Ishikawa (cell line): ENCODE measurements at regions not wholly inside any gene's neighbourhood (a gene's known extent, or its start where the extent isn't known, plus 50 kb on each side); places are given as distances from the start of the nearest gene placed in this dataset.

Source experiments
- CEBPB ChIP-seq: IDR thresholded peaks from 2 replicates; pipeline ENCODE4 v1.6.1; 2012
- CREB1 ChIP-seq: IDR thresholded peaks from 2 replicates; pipeline ENCODE4 v1.6.1; 2012; ENCODE audit warnings: low read depth
- EGR1 ChIP-seq: IDR thresholded peaks from 2 replicates; pipeline ENCODE4 v1.6.1; 2012
- EP300 ChIP-seq: IDR thresholded peaks from 2 replicates; pipeline ENCODE4 v1.6.1; 2012; ENCODE audit warnings: borderline replicate concordance
- FOXM1 ChIP-seq: IDR thresholded peaks from 2 replicates; pipeline ENCODE4 v1.6.1; 2012; ENCODE audit warnings: low read depth, borderline replicate concordance
- NFIC ChIP-seq: IDR thresholded peaks from 2 replicates; pipeline ENCODE4 v1.6.1; 2012
- RAD21 ChIP-seq: IDR thresholded peaks from 2 replicates; pipeline ENCODE4 v1.6.1; 2012; ENCODE audit warnings: low read depth
- TAF1 ChIP-seq: IDR thresholded peaks from 2 replicates; pipeline ENCODE4 v1.6.1; 2012; ENCODE audit warnings: low read depth, mild to moderate bottlenecking
- TCF12 ChIP-seq: IDR thresholded peaks from 2 replicates; pipeline ENCODE4 v1.6.1; 2012; ENCODE audit warnings: low read depth
- TEAD4 ChIP-seq: IDR thresholded peaks from 2 replicates; pipeline ENCODE4 v1.6.1; 2012
- YY1 ChIP-seq: IDR thresholded peaks from 2 replicates; pipeline ENCODE4 v1.6.1; 2012; ENCODE audit warnings: low read depth
- ZBTB7A ChIP-seq: IDR thresholded peaks from 2 replicates; pipeline ENCODE4 v1.6.1; 2012; ENCODE audit warnings: low read depth
- TF ChIP-seq, protein P1 (sequence below): IDR thresholded peaks from 2 replicates; pipeline ENCODE4 v1.6.1; 2012
- TF ChIP-seq, protein P2 (sequence below): IDR thresholded peaks from 2 replicates; pipeline ENCODE4 v1.6.1; 2012; ENCODE audit warnings: low read depth, mild to moderate bottlenecking
- TF ChIP-seq, protein P3 (sequence below): IDR thresholded peaks from 2 replicates; pipeline ENCODE4 v1.6.1; 2012

- TF ChIP-seq ZBTB7A: no peak
- no peak for TF ChIP-seq FOXM1
- no peak for TF ChIP-seq CREB1
- no peak for TF ChIP-seq RAD21
- no peak for TF ChIP-seq NFIC
- TF ChIP-seq CEBPB: no peak
- no peak for TF ChIP-seq TAF1
- TF ChIP-seq EGR1: no peak
These were observed 114.8 kb upstream of the MIR17HG start for GRCh38 chr13:91232716-91233115.

DNA sequence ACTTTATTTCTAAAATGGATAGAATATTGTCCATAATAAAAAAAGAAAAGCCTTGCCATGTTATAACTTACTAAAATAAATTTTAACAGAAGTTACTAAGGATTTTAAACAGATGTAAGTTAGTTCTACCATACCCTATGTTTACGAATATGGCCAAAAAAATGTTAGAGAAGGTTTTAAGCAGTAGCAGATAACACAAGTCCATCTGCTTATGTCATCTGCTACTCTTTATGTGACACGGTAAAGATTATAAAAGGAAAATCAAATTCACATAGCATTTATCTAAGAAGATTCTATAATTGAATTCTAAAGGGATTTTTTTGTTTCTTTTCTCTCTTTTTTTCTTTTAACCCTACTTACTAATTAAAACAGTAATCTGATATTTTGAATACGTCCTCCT is 114.2 kb upstream of the MIR17HG start:
- TF ChIP-seq CEBPB (no peak), EGR1 (no peak), ZBTB7A (no peak), TEAD4 (no peak), TAF1 (no peak), CREB1 (no peak), RAD21 (no peak), EP300 (no peak), NFIC (no peak), YY1 (no peak), FOXM1 (no peak), TCF12 (no peak)
- TF ChIP-seq, protein P1, sequence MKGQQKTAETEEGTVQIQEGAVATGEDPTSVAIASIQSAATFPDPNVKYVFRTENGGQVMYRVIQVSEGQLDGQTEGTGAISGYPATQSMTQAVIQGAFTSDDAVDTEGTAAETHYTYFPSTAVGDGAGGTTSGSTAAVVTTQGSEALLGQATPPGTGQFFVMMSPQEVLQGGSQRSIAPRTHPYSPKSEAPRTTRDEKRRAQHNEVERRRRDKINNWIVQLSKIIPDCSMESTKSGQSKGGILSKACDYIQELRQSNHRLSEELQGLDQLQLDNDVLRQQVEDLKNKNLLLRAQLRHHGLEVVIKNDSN: no peak
- TF ChIP-seq, protein P2, sequence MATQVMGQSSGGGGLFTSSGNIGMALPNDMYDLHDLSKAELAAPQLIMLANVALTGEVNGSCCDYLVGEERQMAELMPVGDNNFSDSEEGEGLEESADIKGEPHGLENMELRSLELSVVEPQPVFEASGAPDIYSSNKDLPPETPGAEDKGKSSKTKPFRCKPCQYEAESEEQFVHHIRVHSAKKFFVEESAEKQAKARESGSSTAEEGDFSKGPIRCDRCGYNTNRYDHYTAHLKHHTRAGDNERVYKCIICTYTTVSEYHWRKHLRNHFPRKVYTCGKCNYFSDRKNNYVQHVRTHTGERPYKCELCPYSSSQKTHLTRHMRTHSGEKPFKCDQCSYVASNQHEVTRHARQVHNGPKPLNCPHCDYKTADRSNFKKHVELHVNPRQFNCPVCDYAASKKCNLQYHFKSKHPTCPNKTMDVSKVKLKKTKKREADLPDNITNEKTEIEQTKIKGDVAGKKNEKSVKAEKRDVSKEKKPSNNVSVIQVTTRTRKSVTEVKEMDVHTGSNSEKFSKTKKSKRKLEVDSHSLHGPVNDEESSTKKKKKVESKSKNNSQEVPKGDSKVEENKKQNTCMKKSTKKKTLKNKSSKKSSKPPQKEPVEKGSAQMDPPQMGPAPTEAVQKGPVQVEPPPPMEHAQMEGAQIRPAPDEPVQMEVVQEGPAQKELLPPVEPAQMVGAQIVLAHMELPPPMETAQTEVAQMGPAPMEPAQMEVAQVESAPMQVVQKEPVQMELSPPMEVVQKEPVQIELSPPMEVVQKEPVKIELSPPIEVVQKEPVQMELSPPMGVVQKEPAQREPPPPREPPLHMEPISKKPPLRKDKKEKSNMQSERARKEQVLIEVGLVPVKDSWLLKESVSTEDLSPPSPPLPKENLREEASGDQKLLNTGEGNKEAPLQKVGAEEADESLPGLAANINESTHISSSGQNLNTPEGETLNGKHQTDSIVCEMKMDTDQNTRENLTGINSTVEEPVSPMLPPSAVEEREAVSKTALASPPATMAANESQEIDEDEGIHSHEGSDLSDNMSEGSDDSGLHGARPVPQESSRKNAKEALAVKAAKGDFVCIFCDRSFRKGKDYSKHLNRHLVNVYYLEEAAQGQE: no peak
- TF ChIP-seq, protein P3, sequence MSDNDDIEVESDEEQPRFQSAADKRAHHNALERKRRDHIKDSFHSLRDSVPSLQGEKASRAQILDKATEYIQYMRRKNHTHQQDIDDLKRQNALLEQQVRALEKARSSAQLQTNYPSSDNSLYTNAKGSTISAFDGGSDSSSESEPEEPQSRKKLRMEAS: no peak

DNA sequence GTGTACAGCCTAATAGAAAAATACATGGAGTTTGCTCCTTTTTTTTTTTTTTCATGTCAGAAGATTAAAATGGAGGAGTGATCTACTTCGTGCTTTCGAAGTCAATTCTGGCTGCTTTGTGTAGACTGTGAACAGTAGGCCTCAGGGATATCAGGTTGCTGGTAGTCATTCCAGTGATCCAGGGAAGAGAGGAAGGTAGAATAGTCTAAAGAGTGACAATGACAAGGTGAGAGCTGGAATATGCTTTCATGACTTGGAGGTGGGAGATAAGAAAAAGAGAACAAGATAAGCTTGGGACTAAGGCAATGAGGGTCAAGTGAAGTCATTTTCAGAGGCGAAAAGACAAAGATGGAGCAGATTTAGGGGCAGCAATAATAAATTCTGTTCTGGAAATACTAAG is 111.3 kb upstream of the MIR17HG start:
- TF ChIP-seq TAF1 (no peak), EP300 (no peak), EGR1 (no peak), CEBPB (no peak), ZBTB7A (no peak)
- TF ChIP-seq, protein P1: no peak

DNA sequence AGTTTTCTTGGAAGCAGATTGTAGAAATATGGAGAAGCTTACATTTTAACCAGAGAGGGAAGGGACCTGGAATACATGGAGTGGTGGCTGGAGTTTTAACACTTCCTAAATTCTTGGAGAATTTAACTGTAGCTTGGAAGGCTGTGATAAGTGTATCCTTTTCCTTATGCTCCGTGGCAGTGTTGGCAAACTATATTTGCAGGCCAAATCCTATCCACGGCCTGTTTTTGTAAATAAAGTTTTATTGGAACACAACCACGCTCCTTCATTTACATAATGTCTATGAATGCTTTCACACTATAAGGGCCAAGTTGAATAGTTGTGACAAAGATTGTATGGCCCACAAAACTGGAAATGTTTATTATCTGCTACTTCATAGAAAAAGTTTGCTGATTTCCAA is 110.6 kb upstream of the MIR17HG start:
- TF ChIP-seq ZBTB7A (no peak), RAD21 (no peak), CREB1 (no peak), YY1 (no peak), EGR1 (no peak)

DNA sequence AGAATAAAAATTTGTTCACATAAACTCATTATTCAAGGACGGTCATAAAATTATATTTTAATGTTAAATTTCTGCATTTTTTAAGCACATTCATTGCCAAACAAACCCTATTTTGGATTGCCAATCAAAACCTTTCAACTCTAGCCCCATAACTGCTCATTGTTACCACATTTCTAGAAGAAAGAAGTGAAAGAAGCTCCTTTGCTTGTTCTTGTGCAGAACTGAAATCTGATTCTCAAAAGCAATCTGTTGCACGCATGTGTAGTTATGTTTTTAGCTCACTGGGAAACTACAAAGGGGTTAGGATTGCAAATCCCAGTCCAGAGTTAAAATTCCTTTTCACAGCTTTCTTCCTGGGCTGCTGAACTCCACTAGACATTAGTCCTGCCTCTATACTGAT is 109.5 kb upstream of the MIR17HG start:
- TF ChIP-seq RAD21 (no peak), CREB1 (no peak), TCF12 (no peak), ZBTB7A (no peak), NFIC (no peak), EGR1 (no peak), TAF1 (no peak)
- TF ChIP-seq, protein P1: no peak

- TF ChIP-seq YY1: no peak
- no peak for TF ChIP-seq EGR1
- no peak for TF ChIP-seq ZBTB7A
- no peak for TF ChIP-seq FOXM1
These were observed 107.1 kb upstream of the MIR17HG start for GRCh38 chr13:91240341-91240740.

DNA sequence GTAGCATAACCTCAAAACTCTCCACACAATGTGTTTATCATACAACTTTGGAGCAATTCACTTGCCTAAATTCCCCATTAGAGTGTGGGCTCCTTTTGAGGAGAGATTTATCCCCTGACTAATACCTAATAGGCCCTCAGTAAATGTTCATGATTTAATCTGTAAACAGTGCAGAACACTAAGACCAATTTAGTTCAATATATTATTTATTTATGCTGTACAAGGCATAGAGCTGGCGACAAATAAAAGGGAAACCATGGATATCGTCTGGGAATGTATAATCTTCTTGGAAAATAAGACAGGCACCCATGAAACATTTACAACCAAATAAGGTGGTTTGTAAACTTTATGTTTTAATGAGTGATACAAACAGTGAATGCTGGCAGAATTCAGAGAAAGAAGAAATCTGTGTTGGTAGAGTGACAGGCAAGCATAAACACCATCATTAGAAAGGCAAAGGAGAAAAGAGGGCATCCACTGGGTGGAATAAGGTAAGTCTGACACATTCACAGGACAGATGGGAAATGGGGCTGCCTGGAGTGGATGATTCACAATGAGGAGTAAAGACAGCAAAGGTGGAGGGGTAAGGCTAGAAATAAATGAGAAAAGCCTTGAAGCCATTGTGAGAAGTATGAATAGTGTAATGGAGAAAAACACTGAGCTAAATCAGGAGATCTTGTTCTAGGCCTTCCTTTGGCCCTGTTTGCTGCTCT is 106.1 kb upstream of the MIR17HG start:
- no peak for TF ChIP-seq CREB1
- TF ChIP-seq TAF1: no peak
- no peak for TF ChIP-seq TEAD4
- TF ChIP-seq YY1: no peak
- no peak for TF ChIP-seq NFIC
- no peak for TF ChIP-seq FOXM1
- TF ChIP-seq, protein P3: no peak
- TF ChIP-seq ZBTB7A: no peak
- TF ChIP-seq RAD21: no peak
- no peak for TF ChIP-seq CEBPB
- TF ChIP-seq, protein P1: no peak
- no peak for TF ChIP-seq EP300
- TF ChIP-seq EGR1: no peak
- TF ChIP-seq, protein P2: no peak
- TF ChIP-seq TCF12: no peak
